GM12892 (cell line): ENCODE measurements at regions not wholly inside any gene's neighbourhood (a gene's known extent, or its start where the extent isn't known, plus 50 kb on each side); places are given as distances from the start of the nearest gene placed in this dataset.

Experiments used
- DNase-seq: peaks from one replicate; pipeline ENCODE4 v3.0.0; 2011; ENCODE audit not compliant: insufficient read length
- FAIRE-seq: peaks from 2 replicates; lab custom pipeline; 2011; peaks lifted over from hg19 to GRCh38; lab: Jason Lieb, UNC
- POLR2A ChIP-seq: IDR thresholded peaks from 2 replicates; pipeline ENCODE4 v1.6.1; 2011; ENCODE audit warnings: low read depth, low read length, control low read depth
- POLR2AphosphoS5 ChIP-seq: IDR thresholded peaks from 2 replicates; pipeline ENCODE4 v1.6.1; 2011; ENCODE audit warnings: low read depth, low read length, control low read depth
- TAF1 ChIP-seq: IDR thresholded peaks from 2 replicates; pipeline ENCODE4 v1.6.1; 2011; ENCODE audit warnings: low read depth, mild to moderate bottlenecking, control low read depth, low read length, borderline replicate concordance

GRCh38 chr9:26755476-26755875 is 137.1 kb downstream of the CAAP1 start:
- DNase-seq (no peak), FAIRE-seq (no peak)
- no peak for TF ChIP-seq POLR2AphosphoS5
- no peak for TF ChIP-seq POLR2A

GRCh38 chr9:26754509-26755164 is 138.0 kb downstream of the CAAP1 start:
- TF ChIP-seq POLR2AphosphoS5 (no peak), TAF1 (no peak), POLR2A (no peak)
- DNase-seq (no peak), FAIRE-seq (no peak)

- no peak for DNase-seq
- no peak for TF ChIP-seq POLR2A
- TF ChIP-seq TAF1, result no peak
- no peak for TF ChIP-seq POLR2AphosphoS5
- FAIRE-seq, result no peak
These were observed 138.6 kb downstream of the CAAP1 start for GRCh38 chr9:26753971-26754370.

GRCh38 chr9:26750162-26750561 is 142.4 kb downstream of the CAAP1 start:
- no peak for DNase-seq
- no peak for FAIRE-seq
- TF ChIP-seq TAF1 (no peak), POLR2AphosphoS5 (no peak), POLR2A (no peak)

GRCh38 chr9:26748449-26749058 is 144.0 kb downstream of the CAAP1 start:
- DNase-seq, result no peak
- FAIRE-seq, result no peak
- TF ChIP-seq POLR2AphosphoS5 (no peak), TAF1 (no peak), POLR2A (no peak)

- DNase-seq (no peak), FAIRE-seq (no peak)
- TF ChIP-seq POLR2AphosphoS5 (no peak), TAF1 (no peak), POLR2A (no peak)
These were observed 145.0 kb downstream of the CAAP1 start for GRCh38 chr9:26747611-26748010.

- FAIRE-seq (peak; percentile 74), DNase-seq (peak; percentile 1)
These were observed 146.1 kb downstream of the CAAP1 start for GRCh38 chr9:26746357-26747072.

GRCh38 chr9:26745111-26745510 is 147.5 kb downstream of the CAAP1 start:
- DNase-seq (no peak), FAIRE-seq (no peak)
- no peak for TF ChIP-seq POLR2A
- TF ChIP-seq POLR2AphosphoS5, result no peak
- no peak for TF ChIP-seq TAF1

More at GRCh38 chr9:26746357-26747072, 146.1 kb downstream of the CAAP1 start:
- TF ChIP-seq POLR2A (no peak), POLR2AphosphoS5 (no peak), TAF1 (no peak)

GRCh38 chr9:26744191-26744965 is 148.2 kb downstream of the CAAP1 start:
- DNase-seq (no peak), FAIRE-seq (no peak)
- no peak for TF ChIP-seq POLR2AphosphoS5

- TF ChIP-seq TAF1 (no peak), POLR2A (no peak), POLR2AphosphoS5 (no peak)
- DNase-seq (no peak), FAIRE-seq (no peak)
These were observed 149.7 kb downstream of the CAAP1 start for GRCh38 chr9:26742828-26743476.

GRCh38 chr9:26735160-26735559 is 157.4 kb downstream of the CAAP1 start:
- DNase-seq (no peak), FAIRE-seq (no peak)
- TF ChIP-seq TAF1 (no peak), POLR2A (no peak), POLR2AphosphoS5 (no peak)
